ENCODE measurements at regions not wholly inside any gene's neighbourhood (a gene's known extent, or its start where the extent isn't known, plus 50 kb on each side); places are given as distances from the start of the nearest gene placed in this dataset.
"Not testable (repeated sequence)": the region's sequence is repeated elsewhere in the genome, so short reads cannot be mapped to it uniquely, and the experiment has no call there.

GRCh38 chrX:16347968-16348670 lies 180.8 kb downstream of the MAGEB17 start:
- H3K36me3 Mint-ChIP-seq (ENCODE audit: low read depth) = no peaks in the 10 kb centered on the region
- H3K9me3 ChIP-seq (ENCODE audit: control insufficient read depth, low read length, poor library complexity, severe bottlenecking) = no peaks in the 10 kb centered on the region
- no peak for DNase-seq
- no peak overlapping the region for H3K27ac Mint-ChIP-seq
- ATAC-seq = no peak
- no peaks in the 10 kb centered on the region for H3K4me1 Mint-ChIP-seq
- no peak overlapping the region for H3K4me3 Mint-ChIP-seq
- peaks cover 14% of the 10 kb centered on the region for H3K27me3 Mint-ChIP-seq

- no peaks in the 10 kb centered on the region for H3K36me3 Mint-ChIP-seq (ENCODE audit: low read depth)
- H3K4me1 Mint-ChIP-seq = no peaks in the 10 kb centered on the region
- ATAC-seq = no peak
- no peak overlapping the region for H3K4me3 Mint-ChIP-seq
- no peak overlapping the region for H3K27ac Mint-ChIP-seq
- DNase-seq = no peak
- no peaks in the 10 kb centered on the region for H3K27me3 Mint-ChIP-seq
- no peaks in the 10 kb centered on the region for H3K9me3 ChIP-seq (ENCODE audit: control insufficient read depth, low read length, poor library complexity, severe bottlenecking)
Observed at GRCh38 chrX:16357902-16358301, 190.6 kb downstream of the MAGEB17 start.

GRCh38 chrX:16360056-16360455 lies 192.8 kb downstream of the MAGEB17 start:
- not testable (repeated sequence) for H3K4me3 Mint-ChIP-seq; H3K36me3 Mint-ChIP-seq (ENCODE audit: low read depth); ATAC-seq; DNase-seq; H3K27me3 Mint-ChIP-seq; H3K27ac Mint-ChIP-seq; H3K4me1 Mint-ChIP-seq; H3K9me3 ChIP-seq (ENCODE audit: control insufficient read depth, low read length, poor library complexity, severe bottlenecking)

GRCh38 chrX:16368696-16369095 lies 201.4 kb downstream of the MAGEB17 start:
- Mint-ChIP-seq H3K27me3 (peaks cover 6% of the 10 kb centered on the region), H3K4me3 (no peak overlapping the region), H3K4me1 (no peaks in the 10 kb centered on the region), H3K36me3 (ENCODE audit: low read depth) (no peaks in the 10 kb centered on the region), H3K27ac (no peak overlapping the region)
- ATAC-seq (no peak), DNase-seq (no peak)
- H3K9me3 ChIP-seq (ENCODE audit: control insufficient read depth, low read length, poor library complexity, severe bottlenecking) = no peaks in the 10 kb centered on the region

GRCh38 chrX:16376056-16376455 lies 208.8 kb downstream of the MAGEB17 start:
- Mint-ChIP-seq H3K36me3 (ENCODE audit: low read depth) (no peaks in the 10 kb centered on the region), H3K27ac (no peak overlapping the region), H3K4me3 (no peak overlapping the region), H3K4me1 (no peaks in the 10 kb centered on the region), H3K27me3 (peaks cover 6% of the 10 kb centered on the region)
- DNase-seq (no peak), ATAC-seq (no peak)
- no peaks in the 10 kb centered on the region for H3K9me3 ChIP-seq (ENCODE audit: control insufficient read depth, low read length, poor library complexity, severe bottlenecking)

- DNase-seq (no peak), ATAC-seq (no peak)
- no peaks in the 10 kb centered on the region for H3K4me1 Mint-ChIP-seq
- H3K27me3 Mint-ChIP-seq = no peaks in the 10 kb centered on the region
- H3K4me3 Mint-ChIP-seq = no peak overlapping the region
- H3K36me3 Mint-ChIP-seq (ENCODE audit: low read depth) = no peaks in the 10 kb centered on the region
- no peaks in the 10 kb centered on the region for H3K9me3 ChIP-seq (ENCODE audit: control insufficient read depth, low read length, poor library complexity, severe bottlenecking)
- H3K27ac Mint-ChIP-seq = no peak overlapping the region
Observed at GRCh38 chrX:16386126-16386525, 218.8 kb downstream of the MAGEB17 start.

GRCh38 chrX:16392597-16392996 lies 225.3 kb downstream of the MAGEB17 start:
- no peaks in the 10 kb centered on the region for H3K9me3 ChIP-seq (ENCODE audit: control insufficient read depth, low read length, poor library complexity, severe bottlenecking)
- Mint-ChIP-seq H3K4me3 (no peak overlapping the region), H3K27ac (no peak overlapping the region), H3K4me1 (no peaks in the 10 kb centered on the region), H3K36me3 (ENCODE audit: low read depth) (no peaks in the 10 kb centered on the region), H3K27me3 (no peaks in the 10 kb centered on the region)
- DNase-seq (no peak), ATAC-seq (no peak)

GRCh38 chrX:16394290-16394689 lies 227.0 kb downstream of the MAGEB17 start:
- H3K9me3 ChIP-seq (ENCODE audit: control insufficient read depth, low read length, poor library complexity, severe bottlenecking) = no peaks in the 10 kb centered on the region
- H3K4me1 Mint-ChIP-seq = no peaks in the 10 kb centered on the region
- ATAC-seq = no peak
- DNase-seq = no peak
- no peaks in the 10 kb centered on the region for H3K36me3 Mint-ChIP-seq (ENCODE audit: low read depth)
- H3K27me3 Mint-ChIP-seq = no peaks in the 10 kb centered on the region
- no peak overlapping the region for H3K27ac Mint-ChIP-seq
- no peak overlapping the region for H3K4me3 Mint-ChIP-seq

GRCh38 chrX:16403808-16404207 lies 236.5 kb downstream of the MAGEB17 start:
- Mint-ChIP-seq H3K4me1 (no peaks in the 10 kb centered on the region), H3K27ac (no peak overlapping the region), H3K27me3 (peaks cover 11% of the 10 kb centered on the region), H3K36me3 (ENCODE audit: low read depth) (no peaks in the 10 kb centered on the region), H3K4me3 (no peak overlapping the region)
- H3K9me3 ChIP-seq (ENCODE audit: control insufficient read depth, low read length, poor library complexity, severe bottlenecking) = no peaks in the 10 kb centered on the region
- no peak for DNase-seq
- no peak for ATAC-seq

- peaks cover 5% of the 10 kb centered on the region for H3K27me3 Mint-ChIP-seq
- no peaks in the 10 kb centered on the region for H3K36me3 Mint-ChIP-seq (ENCODE audit: low read depth)
- no peaks in the 10 kb centered on the region for H3K4me1 Mint-ChIP-seq
- ATAC-seq (no peak), DNase-seq (no peak)
- no peak overlapping the region for H3K27ac Mint-ChIP-seq
- H3K9me3 ChIP-seq (ENCODE audit: control insufficient read depth, low read length, poor library complexity, severe bottlenecking) = no peaks in the 10 kb centered on the region
- H3K4me3 Mint-ChIP-seq = no peak overlapping the region
Observed at GRCh38 chrX:16416588-16416987, 233.4 kb upstream of the S100G start.

GRCh38 chrX:16418650-16419049 lies 231.3 kb upstream of the S100G start:
- peaks cover 5% of the 10 kb centered on the region for H3K27me3 Mint-ChIP-seq
- no peaks in the 10 kb centered on the region for H3K4me1 Mint-ChIP-seq
- DNase-seq = no peak
- no peak overlapping the region for H3K27ac Mint-ChIP-seq
- ATAC-seq = no peak
- no peaks in the 10 kb centered on the region for H3K36me3 Mint-ChIP-seq (ENCODE audit: low read depth)
- H3K9me3 ChIP-seq (ENCODE audit: control insufficient read depth, low read length, poor library complexity, severe bottlenecking) = no peaks in the 10 kb centered on the region
- H3K4me3 Mint-ChIP-seq = no peak overlapping the region

GRCh38 chrX:16427668-16428067 lies 222.3 kb upstream of the S100G start:
- ATAC-seq (no peak), DNase-seq (no peak)
- peaks cover 3% of the 10 kb centered on the region for H3K36me3 Mint-ChIP-seq (ENCODE audit: low read depth)
- H3K27me3 Mint-ChIP-seq = no peaks in the 10 kb centered on the region
- H3K4me1 Mint-ChIP-seq = peaks cover 6% of the 10 kb centered on the region
- H3K27ac Mint-ChIP-seq = no peak overlapping the region
- no peak overlapping the region for H3K4me3 Mint-ChIP-seq
- H3K9me3 ChIP-seq (ENCODE audit: control insufficient read depth, low read length, poor library complexity, severe bottlenecking) = no peaks in the 10 kb centered on the region

GRCh38 chrX:16429406-16429805 lies 220.6 kb upstream of the S100G start:
- H3K27ac Mint-ChIP-seq = no peak overlapping the region
- ATAC-seq (no peak), DNase-seq (no peak)
- H3K4me1 Mint-ChIP-seq = peaks cover 6% of the 10 kb centered on the region
- peaks cover 3% of the 10 kb centered on the region for H3K36me3 Mint-ChIP-seq (ENCODE audit: low read depth)
- H3K4me3 Mint-ChIP-seq = no peak overlapping the region
- H3K9me3 ChIP-seq (ENCODE audit: control insufficient read depth, low read length, poor library complexity, severe bottlenecking) = no peaks in the 10 kb centered on the region
- no peaks in the 10 kb centered on the region for H3K27me3 Mint-ChIP-seq

GRCh38 chrX:16431266-16431665 lies 218.7 kb upstream of the S100G start:
- no peaks in the 10 kb centered on the region for H3K27me3 Mint-ChIP-seq
- peaks cover 5% of the 10 kb centered on the region for H3K4me1 Mint-ChIP-seq
- H3K36me3 Mint-ChIP-seq (ENCODE audit: low read depth) = peaks cover 3% of the 10 kb centered on the region
- no peak overlapping the region for H3K4me3 Mint-ChIP-seq
- H3K27ac Mint-ChIP-seq = no peak overlapping the region
- H3K9me3 ChIP-seq (ENCODE audit: control insufficient read depth, low read length, poor library complexity, severe bottlenecking) = no peaks in the 10 kb centered on the region
- ATAC-seq (no peak), DNase-seq (no peak)
